Liver (tissue), 3 donors: ENCODE measurements at regions not wholly inside any gene's neighbourhood (a gene's known extent, or its start where the extent isn't known, plus 50 kb on each side); places are given as distances from the start of the nearest gene placed in this dataset.

ENCODE experiments used
- ATF3 ChIP-seq: IDR thresholded peaks from 2 replicates; pipeline ENCODE4 v1.6.1; 2016; ENCODE audit warnings: antibody characterized with exemption
- CTCF ChIP-seq: fragments of 150-350 bp; IDR thresholded peaks from 2 replicates; pipeline ENCODE4 v1.5.1; 2017; ENCODE audit warnings: improper control_type of control experiment, low read depth, low read length; ENCODE audit not compliant: missing input control
- EGR1 ChIP-seq, 2 donors: IDR thresholded peaks; 2 replicates each; pipeline ENCODE4 v1.6.1; 2016 to 2018; ENCODE audit warnings: antibody characterized with exemption in 2 of 2, low read depth in 2 of 2
- FOXA1 ChIP-seq: IDR thresholded peaks from 2 replicates; pipeline ENCODE4 v1.6.1; 2016; ENCODE audit warnings: antibody characterized with exemption
- GABPA ChIP-seq, 2 donors: IDR thresholded peaks in 1 of 2; conservative IDR thresholded peaks in 1 of 2; 2 replicates each; pipeline ENCODE4 v1.6.1; 2016; ENCODE audit warnings: antibody characterized with exemption in 2 of 2, mild to moderate bottlenecking in 1 of 2, moderate library complexity in 1 of 2
- JUND ChIP-seq, 2 donors: IDR thresholded peaks; 2 replicates each; pipeline ENCODE4 v1.6.1; 2016; ENCODE audit warnings: antibody characterized with exemption in 2 of 2
- MAX ChIP-seq: IDR thresholded peaks from 2 replicates; pipeline ENCODE4 v1.6.1; 2016; ENCODE audit warnings: antibody characterized with exemption
- RAD21 ChIP-seq, 2 donors: IDR thresholded peaks; 2 replicates each; pipeline ENCODE4 v1.6.1; 2016; ENCODE audit warnings: antibody characterized with exemption in 2 of 2, mild to moderate bottlenecking in 2 of 2
- REST ChIP-seq: IDR thresholded peaks from 2 replicates; pipeline ENCODE4 v1.6.1; 2016; ENCODE audit warnings: antibody characterized with exemption, mild to moderate bottlenecking
- TAF1 ChIP-seq: conservative IDR thresholded peaks from 2 replicates; pipeline ENCODE4 v1.6.1; 2016; ENCODE audit warnings: antibody characterized with exemption, mild to moderate bottlenecking
- YY1 ChIP-seq: IDR thresholded peaks from 2 replicates; pipeline ENCODE4 v1.6.1; 2016; ENCODE audit warnings: antibody characterized with exemption, mild to moderate bottlenecking
- ZBTB33 ChIP-seq: IDR thresholded peaks from 2 replicates; pipeline ENCODE4 v1.6.1; 2016; ENCODE audit warnings: antibody characterized with exemption
- donor health status: healthy.
- donor health status: healthy.

- no peak for TF ChIP-seq CTCF
- no peak for TF ChIP-seq ATF3
- no peak for TF ChIP-seq EGR1 (IDR thresholded peaks at IDR 0.05; ENCODE audit: low read depth in 2 of 2)
- no peak for TF ChIP-seq MAX
- TF ChIP-seq REST, result no peak
- no peak for TF ChIP-seq RAD21 (IDR thresholded peaks at IDR 0.05)
- no peak for TF ChIP-seq JUND (IDR thresholded peaks at IDR 0.05)
- no peak for TF ChIP-seq GABPA (IDR thresholded peaks at IDR 0.05 in 1 of 2, conservative IDR thresholded peaks at IDR 0.05 in 1 of 2)
- TF ChIP-seq YY1, result no peak
- no peak for TF ChIP-seq TAF1
- no peak for TF ChIP-seq FOXA1
- no peak for TF ChIP-seq ZBTB33
Measured at GRCh38 chr13:105073041-105073440, 1462.4 kb downstream of the EFNB2 start.
